DMS153 treated with DMSO at 0.1 percent for 48 hours (cell line): ENCODE measurements at regions not wholly inside any gene's neighbourhood (a gene's known extent, or its start where the extent isn't known, plus 50 kb on each side); places are given as distances from the start of the nearest gene placed in this dataset.
A peak's percentile ranks its signal among the peaks of the same experiment; 100 is the strongest.

Source experiments
- DNase-seq: peaks from one replicate; lab custom pipeline; 2025; ENCODE audit not compliant: unreplicated experiment; lab: John Stamatoyannopoulos, UW

GRCh38 chr17:77708049-77708448, 250.5 kb upstream of the TNRC6C start:
- DNase-seq: no peak

GRCh38 chr17:77708936-77709335, 249.6 kb upstream of the TNRC6C start:
- no peak for DNase-seq

- no peak for DNase-seq
Observed at GRCh38 chr17:77709594-77709993, 248.9 kb upstream of the TNRC6C start.

- DNase-seq: no peak
Observed at GRCh38 chr17:77712578-77712977, 245.9 kb upstream of the TNRC6C start.

- no peak for DNase-seq
Observed at GRCh38 chr17:77716289-77716926, 242.1 kb upstream of the TNRC6C start.

GRCh38 chr17:77717941-77718668, 240.4 kb upstream of the TNRC6C start:
- no peak for DNase-seq

- DNase-seq: no peak
Observed at GRCh38 chr17:77718669-77718961, 239.9 kb upstream of the TNRC6C start.

- no peak for DNase-seq
Observed at GRCh38 chr17:77719806-77720205, 238.7 kb upstream of the TNRC6C start.

- DNase-seq: no peak
Observed at GRCh38 chr17:77720946-77721845, 237.3 kb upstream of the TNRC6C start.

- DNase-seq: no peak
Observed at GRCh38 chr17:77721846-77722160, 236.7 kb upstream of the TNRC6C start.

GRCh38 chr17:77722366-77722765, 236.1 kb upstream of the TNRC6C start:
- DNase-seq: no peak

GRCh38 chr17:77723071-77723908, 235.2 kb upstream of the TNRC6C start:
- no peak for DNase-seq

GRCh38 chr17:77723909-77724875, 234.3 kb upstream of the TNRC6C start:
- no peak for DNase-seq

- peak; percentile 71 for DNase-seq
Observed at GRCh38 chr17:77724876-77725615, 233.5 kb upstream of the TNRC6C start.

GRCh38 chr17:77725846-77726245, 232.7 kb upstream of the TNRC6C start:
- no peak for DNase-seq

- DNase-seq: no peak
Observed at GRCh38 chr17:77726549-77727006, 231.9 kb upstream of the TNRC6C start.

- DNase-seq: no peak
Observed at GRCh38 chr17:77727037-77727615, 231.4 kb upstream of the TNRC6C start.

- DNase-seq: no peak
Observed at GRCh38 chr17:77728474-77728795, 230.1 kb upstream of the TNRC6C start.

- no peak for DNase-seq
Observed at GRCh38 chr17:77728871-77729270, 229.6 kb upstream of the TNRC6C start.
